HL-60/S4 treated with phorbol 12-myristate 13-acetate at 8.2 ng/mL for 4 days and 3 days (cell line): ENCODE measurements at regions not wholly inside any gene's neighbourhood (a gene's known extent, or its start where the extent isn't known, plus 50 kb on each side); places are given as distances from the start of the nearest gene placed in this dataset.
"Not testable (repeated sequence)": the region's sequence is repeated elsewhere in the genome, so short reads cannot be mapped to it uniquely, and the experiment has no call there.

Experiments used
- in situ Hi-C: fragments of 300-500 bp; cut with MboI; formaldehyde crosslinking; loops from 2 replicates; pipeline ENCODE4 v1.15.0; 2022; ENCODE audit warnings: low sequenced_read_pairs

DNA sequence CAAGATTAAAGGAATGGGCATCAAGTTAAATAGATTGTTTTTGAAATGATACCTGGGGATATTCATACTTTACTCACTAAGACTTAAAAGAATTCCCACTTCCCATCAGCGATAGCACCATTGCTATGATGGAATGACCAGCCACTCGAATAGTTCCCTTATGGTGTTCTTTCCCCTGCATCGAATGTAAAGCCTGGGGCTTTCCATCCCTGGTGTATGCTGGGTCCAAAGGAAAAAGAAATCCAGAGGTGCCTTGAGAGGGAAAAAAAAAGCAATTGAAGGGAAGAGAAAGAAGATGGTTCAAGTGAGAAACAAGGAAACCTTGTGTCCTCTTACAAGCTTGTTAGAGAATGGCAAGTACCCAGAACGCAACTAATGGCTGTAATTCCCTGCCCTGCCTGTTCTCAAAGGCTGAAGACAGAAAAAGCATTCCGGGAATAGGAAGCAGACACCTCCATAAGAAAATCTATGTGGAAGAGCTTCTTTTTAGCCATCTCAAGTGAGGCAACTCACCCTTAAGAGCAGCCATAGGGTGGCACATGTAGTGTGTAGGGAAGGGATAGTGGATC is 351.1 kb upstream of the DAB2 start:
- in situ Hi-C loops = no loop called here

DNA sequence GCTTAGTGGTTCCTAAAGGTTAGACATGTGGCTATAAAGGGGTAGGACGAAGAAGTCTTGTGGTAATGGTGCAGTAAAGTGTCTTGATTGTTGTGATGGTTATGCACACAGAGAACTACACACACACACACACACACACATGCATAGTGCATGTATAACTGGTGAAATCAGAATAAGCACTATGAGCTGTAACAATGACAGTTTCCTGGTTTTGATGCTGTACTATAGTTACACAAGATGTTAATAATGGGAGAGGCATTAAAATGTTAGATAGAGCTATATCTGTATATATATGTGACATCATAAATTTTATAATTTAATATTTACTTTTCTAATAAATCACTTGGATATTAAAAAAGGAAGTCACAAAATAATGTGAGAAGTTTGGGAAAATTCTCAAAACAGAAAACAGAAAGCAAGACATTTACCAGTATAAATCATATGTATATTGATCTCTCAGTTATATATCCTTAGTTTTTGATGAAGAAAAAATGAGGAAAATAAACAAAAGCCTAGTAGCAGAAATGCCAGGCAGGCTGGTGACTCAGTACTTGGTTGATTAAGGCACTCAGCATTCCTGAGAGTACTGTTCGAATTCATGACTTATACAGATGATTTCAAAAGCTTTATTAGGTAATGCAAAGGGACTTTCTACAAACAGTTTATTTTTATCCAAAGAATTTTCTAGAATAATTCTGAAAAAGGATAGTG is 350.5 kb upstream of the DAB2 start:
- in situ Hi-C loops = no loop called here

DNA sequence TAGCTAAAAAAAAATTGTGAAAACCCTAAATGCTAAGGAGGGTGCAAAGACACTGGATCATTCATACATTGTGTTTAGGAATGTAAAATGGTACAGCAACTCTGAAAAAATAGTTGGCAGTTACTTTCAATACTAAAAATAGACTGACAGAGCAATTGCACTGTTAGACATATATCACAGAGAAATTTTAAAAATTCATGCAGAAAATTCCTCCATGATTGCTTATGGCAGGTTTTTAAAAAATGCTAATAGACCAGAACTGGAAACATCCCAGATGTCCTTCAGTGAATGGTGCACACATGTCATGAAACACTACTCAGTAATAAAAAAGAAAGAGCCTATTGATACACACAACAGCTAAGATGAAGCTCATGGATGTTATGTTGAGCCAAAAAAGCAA is 349.8 kb upstream of the DAB2 start:
- in situ Hi-C loops = no loop called here

DNA sequence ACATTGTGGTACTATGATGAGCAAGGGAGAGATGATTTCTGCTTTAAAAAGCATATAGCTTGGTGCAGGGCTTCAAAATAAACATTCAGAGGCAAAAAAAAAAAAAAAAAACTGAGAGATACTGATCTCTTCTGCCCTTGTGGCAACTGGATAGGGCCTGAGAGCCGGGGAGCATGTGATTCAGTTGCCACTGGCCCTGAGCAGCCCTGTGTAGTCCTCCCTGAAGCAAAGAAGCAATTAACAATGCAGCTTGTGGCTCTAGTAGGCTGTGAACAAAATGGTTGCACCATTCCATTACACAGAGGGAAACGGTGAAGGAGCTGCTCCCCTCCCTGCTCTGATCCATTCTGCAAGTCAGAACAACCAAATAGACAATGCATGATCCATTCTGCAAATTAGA is 347.5 kb upstream of the DAB2 start:
- in situ Hi-C loops = no loop called here

DNA sequence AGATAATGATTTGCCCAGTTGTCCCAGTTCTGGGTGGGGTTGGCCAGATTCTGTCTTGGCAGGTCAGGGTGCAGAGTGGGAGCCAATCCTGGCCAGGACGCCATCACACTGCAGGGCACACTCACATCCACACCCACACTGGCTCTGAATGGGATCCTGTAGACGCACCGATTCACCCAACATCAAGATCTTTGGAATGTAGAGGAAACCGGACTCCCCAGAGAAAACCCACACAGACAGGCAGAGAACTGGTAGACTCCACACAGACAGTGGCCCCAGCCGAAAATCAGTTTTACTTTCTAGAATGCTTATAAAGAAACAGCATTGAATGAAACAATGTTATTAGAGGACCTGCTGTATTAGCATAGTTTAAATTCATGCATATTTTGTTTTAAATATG is 343.1 kb upstream of the DAB2 start:
- in situ Hi-C loops = no loop called here

DNA sequence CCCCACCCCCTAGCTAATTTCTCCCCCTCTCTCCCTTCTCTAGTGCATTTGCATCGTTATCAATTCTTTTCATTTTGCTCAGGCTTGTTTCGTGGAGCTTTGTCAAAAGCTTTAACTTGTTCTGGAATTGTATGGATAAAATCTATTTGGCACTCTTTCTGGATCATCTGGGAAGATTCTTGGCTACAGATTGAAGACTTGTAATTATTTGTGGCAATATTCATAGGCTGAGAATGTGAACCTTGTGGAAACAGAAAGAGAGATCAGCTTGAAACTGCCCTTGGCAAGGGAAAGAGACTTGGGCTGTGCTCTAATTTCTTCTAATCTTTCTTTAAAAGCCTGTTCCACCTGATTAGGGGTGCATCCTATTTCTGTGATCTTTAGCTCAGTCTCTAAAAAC is 340.6 kb upstream of the DAB2 start:
- in situ Hi-C loops = no loop called here

DNA sequence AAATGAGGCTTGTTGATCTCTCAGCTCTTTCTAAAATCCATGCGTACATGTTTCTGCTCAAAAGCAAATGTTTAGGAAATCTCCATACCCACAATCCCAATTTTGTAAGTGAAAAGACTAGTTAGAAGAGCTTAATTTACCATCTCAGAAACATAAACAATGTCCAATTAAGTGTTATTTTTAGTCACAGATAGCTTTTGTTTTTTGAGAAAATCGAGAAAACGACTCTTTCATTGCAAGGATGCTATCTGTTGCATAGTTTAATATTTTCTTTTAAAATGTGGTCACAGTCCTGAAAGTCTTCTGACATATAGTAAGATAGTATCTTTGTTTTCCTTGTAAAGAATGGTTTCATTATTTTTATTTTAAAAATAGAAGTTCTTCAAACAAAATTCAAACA is 338.0 kb upstream of the DAB2 start:
- in situ Hi-C loops = no loop called here

DNA sequence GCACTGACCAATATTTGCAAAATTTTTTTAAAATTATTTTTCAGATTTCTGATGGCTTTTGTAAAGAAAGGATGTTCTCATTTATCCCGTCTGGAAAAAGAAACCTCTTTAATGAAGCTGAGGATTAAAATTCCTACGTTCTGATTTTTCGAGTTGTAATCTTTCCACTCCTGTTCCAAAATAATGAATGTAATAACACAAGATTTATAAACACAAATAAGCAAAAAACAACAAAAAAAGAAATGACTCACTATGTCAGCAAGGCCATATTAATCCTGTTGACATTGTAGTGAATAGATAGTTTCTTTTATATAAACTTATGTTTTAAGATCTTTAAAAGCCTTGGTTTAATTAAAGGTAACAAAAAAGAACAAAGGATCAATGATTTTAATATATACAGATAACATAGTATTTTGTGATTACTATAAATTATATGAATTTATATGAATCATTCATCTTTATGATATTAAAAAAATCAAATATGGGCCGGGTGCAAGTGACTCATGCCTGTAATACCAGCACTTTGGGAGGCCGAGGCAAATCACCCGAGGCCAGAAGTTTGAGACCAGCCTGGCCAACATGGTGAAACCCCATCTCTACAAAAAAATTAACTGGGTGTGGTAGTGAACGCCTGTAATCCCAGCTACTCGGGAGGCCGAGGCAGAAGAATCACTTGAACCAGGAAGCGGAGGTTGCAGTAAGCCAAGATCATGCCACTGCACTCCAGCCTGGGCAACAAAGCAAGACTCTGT is 336.6 kb upstream of the DAB2 start:
- in situ Hi-C loops = no loop called here

DNA sequence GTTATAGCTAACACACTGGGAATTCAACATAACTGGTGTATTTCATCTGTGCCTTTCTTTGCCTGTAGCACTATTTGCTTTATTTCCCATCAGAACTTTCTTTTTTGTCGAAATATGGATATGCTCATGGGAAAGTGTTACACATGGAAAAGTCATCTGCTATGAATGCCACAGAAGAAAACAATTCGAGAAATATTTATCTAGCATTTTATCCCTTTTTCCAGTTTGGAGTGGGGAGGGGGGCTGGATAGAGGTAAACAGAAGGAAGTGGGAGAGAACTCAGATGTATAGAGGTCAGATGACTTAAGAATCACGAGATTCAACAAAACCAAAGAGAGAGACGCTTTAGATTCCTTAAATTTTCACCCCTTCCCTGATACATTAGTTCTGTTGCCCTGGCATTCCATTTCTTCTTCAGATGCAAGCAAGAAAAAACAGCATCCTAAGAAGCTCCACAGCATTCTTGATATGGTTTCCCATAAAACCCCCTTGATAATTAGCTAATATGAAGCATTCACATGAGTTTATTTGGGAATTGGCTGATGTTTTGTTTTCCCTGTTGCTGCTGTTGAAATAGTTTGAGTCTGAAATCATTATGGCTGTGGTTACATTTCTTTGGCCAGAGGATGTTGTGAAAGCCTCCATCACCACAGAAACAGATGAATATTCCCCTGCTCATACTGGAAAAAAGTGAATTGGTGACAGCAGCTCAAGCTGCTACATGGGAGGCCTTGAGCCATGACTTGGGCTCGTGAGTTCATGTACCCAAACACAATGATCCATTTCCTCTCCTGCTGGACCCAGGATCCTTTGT is 335.8 kb upstream of the DAB2 start:
- in situ Hi-C loops = no loop called here

DNA sequence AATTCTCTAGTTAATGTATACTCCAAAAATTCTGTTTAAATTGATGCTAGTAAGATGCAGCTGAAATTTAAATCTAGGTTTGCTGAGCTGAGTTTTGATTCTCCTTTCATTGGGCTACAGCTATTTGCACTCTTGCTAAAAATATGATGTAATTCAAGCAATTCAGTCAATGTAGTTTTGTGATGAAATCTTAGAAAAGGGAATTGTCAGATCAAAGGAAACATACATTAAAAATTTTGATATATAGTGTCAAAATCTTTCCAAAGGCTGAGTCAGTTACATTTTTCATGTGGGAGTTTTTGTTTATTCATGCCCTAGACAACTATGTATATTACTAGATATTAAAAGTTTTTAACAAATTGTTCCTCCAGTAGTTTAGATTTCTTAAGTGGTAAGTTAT is 334.9 kb upstream of the DAB2 start:
- in situ Hi-C loops = no loop called here

DNA sequence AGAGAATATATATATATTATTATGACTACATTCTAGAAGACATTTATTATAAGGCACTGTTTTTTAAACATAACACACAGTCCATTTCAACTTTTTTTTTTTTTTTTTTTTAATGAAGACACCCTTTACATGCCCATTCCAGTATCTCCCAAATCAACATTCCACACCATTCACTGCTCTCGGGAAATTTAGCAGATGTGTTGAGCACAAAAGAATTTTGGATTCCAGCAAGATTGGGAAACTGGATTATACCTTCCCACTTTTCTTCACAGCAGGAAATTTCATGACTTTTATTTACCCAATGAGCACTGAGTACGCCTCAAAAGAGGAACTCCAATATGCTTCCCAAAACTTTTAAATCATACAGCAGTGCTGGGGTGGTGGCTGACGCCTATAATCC is 333.6 kb upstream of the DAB2 start:
- in situ Hi-C loops = no loop called here

DNA sequence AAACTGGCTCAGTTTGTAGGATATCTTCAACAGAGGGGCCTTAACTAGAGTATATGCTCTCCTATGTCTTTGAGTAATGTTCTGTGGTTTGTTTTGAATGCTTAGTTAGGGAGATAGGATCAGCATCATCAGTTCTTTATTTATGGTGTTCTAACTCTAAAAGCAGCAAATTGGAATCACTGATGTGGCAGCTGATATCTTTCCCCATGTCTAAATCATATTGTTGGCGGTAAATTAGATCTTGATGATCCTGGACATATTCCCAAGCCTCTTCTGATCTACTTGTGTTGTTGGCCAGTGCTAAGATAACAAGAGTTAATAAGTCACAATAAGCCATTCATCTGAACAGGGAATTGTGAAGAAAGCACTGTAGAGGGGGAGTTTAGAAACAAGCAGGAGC is 332.4 kb upstream of the DAB2 start:
- in situ Hi-C loops = no loop called here

DNA sequence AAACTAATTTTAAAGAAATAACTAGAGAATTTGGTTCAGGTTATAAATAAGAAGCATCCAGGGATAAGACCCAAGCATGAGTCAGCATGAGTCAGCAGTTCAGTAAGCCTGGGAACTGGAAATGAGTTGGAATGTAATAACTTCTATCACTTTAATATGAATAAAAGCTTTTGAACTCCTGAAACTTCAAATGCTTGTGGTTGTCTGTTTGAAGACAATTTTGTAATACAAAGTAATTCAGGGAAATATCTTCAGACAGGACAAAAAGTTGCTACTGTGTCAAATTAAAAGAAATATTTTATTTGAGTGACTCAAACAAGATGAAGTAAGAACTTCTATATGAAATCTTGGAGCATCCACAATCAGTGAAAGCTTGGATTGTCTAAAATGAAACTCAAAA is 331.2 kb upstream of the DAB2 start:
- in situ Hi-C loops = no loop called here

DNA sequence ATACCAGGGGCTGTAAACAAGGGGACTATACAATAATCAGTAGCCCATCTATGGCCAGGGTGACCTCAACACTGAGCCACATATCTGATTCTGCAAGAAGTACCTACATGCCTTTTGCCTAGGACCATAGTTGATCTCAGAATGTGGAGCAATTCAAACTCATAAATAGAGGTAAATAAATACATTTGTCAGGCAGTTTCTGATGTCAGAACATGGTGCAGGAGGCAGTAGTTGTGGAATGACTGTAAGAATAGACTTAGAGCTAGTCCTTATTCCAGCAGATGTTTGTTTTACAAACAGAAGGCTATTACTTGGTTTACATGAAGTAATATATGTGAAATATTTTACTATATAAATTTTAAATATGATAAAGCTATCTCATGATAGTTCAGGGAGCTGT is 330.7 kb upstream of the DAB2 start:
- in situ Hi-C loops = no loop called here

DNA sequence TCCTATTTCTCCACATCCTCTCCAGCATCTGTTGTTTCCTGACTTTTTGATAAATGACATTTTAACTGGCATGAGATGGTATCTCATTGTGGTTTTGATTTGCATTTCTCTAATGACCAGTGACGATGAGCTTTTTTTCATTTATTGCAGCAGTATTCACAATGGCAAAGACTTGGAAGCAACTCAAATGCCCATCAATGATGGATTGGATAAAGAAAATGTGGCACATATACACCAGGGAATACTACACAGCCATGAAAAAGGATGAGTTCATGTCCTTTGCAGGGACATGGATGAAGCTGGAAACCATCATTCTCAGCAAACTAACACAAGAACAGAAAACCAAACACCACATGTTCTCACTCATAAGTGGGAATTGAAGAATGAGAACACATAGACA is 329.0 kb upstream of the DAB2 start:
- in situ Hi-C loops = not testable (repeated sequence)

DNA sequence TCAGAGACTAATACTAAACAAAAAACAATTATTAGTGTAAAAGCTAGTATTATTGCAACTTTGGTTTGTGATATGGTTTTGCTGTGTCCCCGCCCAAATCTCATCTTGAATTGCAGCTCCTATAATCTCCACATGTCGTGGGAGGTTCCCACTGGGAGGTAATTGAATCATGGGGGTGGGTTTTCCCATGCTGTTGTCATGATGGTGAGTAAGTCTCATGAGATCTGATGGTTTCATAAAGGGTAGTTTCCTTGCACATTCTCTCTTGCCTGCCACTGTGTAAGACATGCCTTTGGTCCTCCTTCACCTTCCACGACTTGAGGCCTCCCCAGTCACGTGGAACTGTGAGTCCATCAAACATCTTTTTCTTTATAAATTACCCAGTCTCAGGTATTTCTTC is 325.9 kb upstream of the DAB2 start:
- in situ Hi-C loops = no loop called here

DNA sequence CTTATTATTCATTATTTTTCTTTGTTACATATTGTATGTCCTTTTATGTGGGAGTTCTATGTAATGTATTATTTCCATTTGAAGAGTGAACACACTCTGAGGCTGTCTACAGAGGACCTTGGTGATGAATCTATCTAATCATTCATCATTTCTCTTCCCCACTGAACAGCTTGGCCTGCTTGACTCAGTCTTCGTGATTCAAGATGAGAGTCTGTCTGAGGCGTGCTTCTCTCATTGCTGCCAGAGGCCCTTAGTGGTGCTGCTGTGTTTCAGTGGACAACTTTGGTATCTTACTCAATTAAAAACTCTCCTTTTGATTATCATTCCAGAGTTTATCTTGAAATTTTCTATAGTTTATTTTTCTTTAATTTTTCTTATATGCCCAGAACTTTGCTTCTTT is 318.1 kb upstream of the DAB2 start:
- in situ Hi-C loops = no loop called here

DNA sequence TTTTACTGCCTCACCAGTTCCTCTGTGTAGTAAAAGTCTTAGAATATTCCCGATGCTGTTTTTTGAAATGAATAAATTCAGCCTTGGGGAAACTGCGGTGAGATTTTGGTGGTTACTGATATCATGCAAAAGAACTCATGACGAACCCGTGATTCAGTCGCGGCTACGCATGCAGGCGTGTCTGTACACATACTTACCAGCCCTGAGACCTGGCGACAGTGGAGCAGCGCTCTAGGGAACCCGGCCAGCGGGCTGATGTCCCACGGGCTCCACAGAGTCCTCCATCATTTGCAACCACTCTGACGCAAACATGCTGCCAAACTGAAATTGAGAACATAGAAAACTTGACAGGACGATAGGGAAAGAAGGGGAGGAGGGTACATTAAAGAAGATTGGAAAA is 315.6 kb upstream of the DAB2 start:
- in situ Hi-C loops = no loop called here

DNA sequence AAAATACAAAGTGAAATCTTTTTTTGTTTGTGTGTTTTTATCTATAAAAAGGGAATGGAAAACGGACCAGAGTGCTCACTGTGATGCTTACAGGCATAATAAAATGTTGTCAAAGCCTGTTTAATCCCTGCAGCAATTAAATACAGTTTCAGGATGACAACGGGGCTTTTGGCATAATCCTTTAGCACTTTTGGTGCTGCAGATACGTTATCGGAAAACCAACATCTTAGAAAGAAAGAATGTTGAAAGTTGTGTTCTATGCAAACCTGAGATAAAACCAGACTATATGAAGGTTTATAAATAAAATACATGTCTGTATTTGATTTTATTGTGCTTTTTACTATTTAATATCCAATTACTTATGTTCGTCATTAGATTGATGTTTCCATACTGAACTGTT is 307.4 kb upstream of the DAB2 start:
- in situ Hi-C loops = no loop called here

DNA sequence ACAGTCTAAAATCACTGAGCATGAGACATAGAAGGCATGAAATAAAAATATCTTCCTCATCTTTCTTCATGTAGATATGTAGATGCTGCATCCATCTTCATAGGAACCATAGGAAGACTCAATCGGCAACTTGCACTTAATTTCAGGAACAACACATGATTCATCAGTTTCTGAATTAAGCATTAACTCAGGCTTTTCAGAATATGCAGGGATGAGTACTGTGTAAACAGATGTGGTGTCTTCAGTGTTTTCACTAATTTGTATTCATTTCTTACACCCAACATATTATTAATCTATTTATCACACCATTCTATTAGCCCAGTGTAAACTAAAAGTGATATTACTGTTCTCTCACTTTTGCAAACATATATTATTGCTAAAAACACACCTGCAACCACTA is 305.9 kb upstream of the DAB2 start:
- in situ Hi-C loops = no loop called here

DNA sequence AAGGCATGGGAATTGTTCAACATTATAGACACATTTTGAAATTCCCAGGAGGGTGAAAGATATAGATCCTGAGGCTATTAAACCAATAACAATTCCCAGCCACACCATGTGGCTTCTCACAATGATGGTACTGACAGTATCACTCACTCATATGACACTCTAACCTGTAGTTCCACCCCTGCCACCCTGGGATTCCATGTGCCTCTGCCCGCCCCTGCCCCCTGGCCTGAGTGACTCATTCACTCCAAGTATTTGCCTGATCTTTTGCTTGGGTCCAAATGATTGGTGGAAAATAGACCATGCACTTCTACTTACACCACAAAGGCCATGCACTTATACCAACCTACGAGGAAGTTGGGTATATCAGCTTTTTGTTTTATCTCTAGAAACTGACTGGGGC is 305.2 kb upstream of the DAB2 start:
- in situ Hi-C loops = no loop called here

DNA sequence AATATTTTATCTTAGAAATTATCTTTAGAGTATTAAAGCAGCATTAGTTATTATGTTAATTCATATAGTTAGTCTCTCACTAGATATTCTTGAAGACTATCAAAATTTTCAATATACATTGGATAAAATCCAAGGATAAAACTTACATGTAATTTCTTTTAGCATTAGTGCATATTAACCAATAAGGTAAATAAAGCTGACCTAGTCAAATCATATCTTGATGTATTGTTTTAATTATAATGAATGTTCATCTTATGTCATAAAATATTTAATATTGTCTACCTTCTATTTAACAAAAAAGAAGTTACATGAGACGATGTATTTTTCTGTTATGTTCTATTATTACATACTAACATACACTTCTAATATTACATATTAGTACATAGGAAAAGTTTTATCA is 301.7 kb upstream of the DAB2 start:
- in situ Hi-C loops = no loop called here
